H1 (cell line): ENCODE measurements at regions not wholly inside any gene's neighbourhood (a gene's known extent, or its start where the extent isn't known, plus 50 kb on each side); places are given as distances from the start of the nearest gene placed in this dataset.

Experiments
- CTCF ChIA-PET: fragments of 300-600 bp; sonication (Branson Sonifier 250); formaldehyde crosslinking; loops from one replicate; lab custom pipeline; 2021; ENCODE audit not compliant: partially characterized antibody; lab: Charles Lee
- POLR2A ChIA-PET: fragments of 300-600 bp; sonication (Branson Sonifier 250); formaldehyde crosslinking; loops from one replicate; lab custom pipeline; 2021; ENCODE audit warnings: inconsistent platforms; ENCODE audit not compliant: partially characterized antibody; lab: Charles Lee
- DNase-seq, 2 experiments: peaks; one replicate each; pipeline versions ENCODE4 v3.0.0 to v3.0.0-alpha.2; 2010 to 2022; ENCODE audit warnings: low spot score in 2 of 2, low read depth in 1 of 2, mixed read lengths in 1 of 2
- FAIRE-seq: peaks from 2 replicates; lab custom pipeline; 2011; peaks lifted over from hg19 to GRCh38; lab: Jason Lieb, UNC
- H2AFZ ChIP-seq: 2 replicates; pipeline ENCODE4 v1.8.1; 2012; ENCODE audit warnings: low read length, inconsistent platforms
- H2AK5ac ChIP-seq: 2 replicates; pipeline ENCODE4 v1.6.1; 2013; ENCODE audit warnings: low read depth, low read length
- H2BK120ac ChIP-seq: replicated peaks from 2 replicates; pipeline ENCODE3; 2013; ENCODE audit warnings: low read depth, low read length, inconsistent platforms
- H2BK12ac ChIP-seq: 2 replicates; pipeline ENCODE4 v1.6.1; 2013; ENCODE audit warnings: low read depth, low read length
- H2BK15ac ChIP-seq: 2 replicates; pipeline ENCODE4 v1.6.1; 2013; ENCODE audit warnings: low read length
- H2BK20ac ChIP-seq: 2 replicates; pipeline ENCODE4 v1.6.1; 2013; ENCODE audit warnings: low read length
- H2BK5ac ChIP-seq: 2 replicates; pipeline ENCODE4 v1.6.1; 2013; ENCODE audit warnings: low read depth, low read length
- H3K14ac ChIP-seq: 2 replicates; pipeline ENCODE4 v1.6.1; 2013; ENCODE audit warnings: inconsistent platforms; ENCODE audit not compliant: insufficient read length
- H3K18ac ChIP-seq: 2 replicates; pipeline ENCODE4 v1.6.1; 2013; ENCODE audit warnings: low read length; ENCODE audit errors: extremely low read depth
- H3K23ac ChIP-seq: 2 replicates; pipeline ENCODE4 v1.6.1; 2013; ENCODE audit warnings: inconsistent platforms; ENCODE audit not compliant: insufficient read length
- H3K23me2 ChIP-seq: 2 replicates; pipeline ENCODE4 v1.6.1; 2013; ENCODE audit warnings: low read depth, low read length
- H3K27ac ChIP-seq: 2 replicates; pipeline ENCODE4 v1.6.1; 2011; ENCODE audit warnings: low read depth, low read length, inconsistent platforms
- H3K27me3 ChIP-seq, 4 experiments: replicated peaks in 1 of 4; 1 replicate in 1 of 4; 2 replicates in 3 of 4; pipeline versions ENCODE4 v1.6.1 to v1.8.1; 2011 to 2013; ENCODE audit warnings: low read length in 3 of 4, mild to moderate bottlenecking in 3 of 4, inconsistent platforms in 2 of 4, mixed read lengths in 2 of 4, moderate library complexity in 1 of 4; ENCODE audit not compliant: control insufficient read depth in 3 of 4, insufficient read depth in 3 of 4; ENCODE audit errors: extremely low read depth in 1 of 4
- H3K36me3 ChIP-seq, 4 experiments: 2 replicates each; pipeline versions ENCODE4 v1.6.1 to v1.8.1; 2011 to 2013; ENCODE audit warnings: mild to moderate bottlenecking in 4 of 4, low read length in 3 of 4, moderate library complexity in 2 of 4, control low read depth in 1 of 4, inconsistent platforms in 1 of 4; ENCODE audit not compliant: insufficient read depth in 4 of 4, control insufficient read depth in 2 of 4
- H3K4ac ChIP-seq: replicated peaks from 2 replicates; pipeline ENCODE3; 2013; ENCODE audit warnings: low read length, low read depth, mixed read lengths, inconsistent platforms; ENCODE audit not compliant: insufficient read length
- H3K4me1 ChIP-seq, 4 experiments: replicated peaks in 1 of 4; 1 replicate in 1 of 4; 2 replicates in 3 of 4; pipeline versions ENCODE4 v1.6.1 to v1.8.1; 2011 to 2013; ENCODE audit warnings: low read length in 3 of 4, inconsistent platforms in 2 of 4, mixed read lengths in 1 of 4; ENCODE audit not compliant: insufficient read depth in 4 of 4, control insufficient read depth in 3 of 4
- H3K4me2 ChIP-seq, 2 experiments: 2 replicates each; pipeline versions ENCODE4 v1.6.1 to v1.8.1; 2011 to 2013; ENCODE audit warnings: low read depth in 2 of 2, low read length in 2 of 2, control low read depth in 1 of 2, inconsistent platforms in 1 of 2, mild to moderate bottlenecking in 1 of 2; ENCODE audit not compliant: insufficient read depth in 1 of 2
- H3K4me3 ChIP-seq, 4 experiments: fragments of 200-600, 300-600 bp in 1 of 4; sonication (generic), shearing (Covaris generic), sonication (Bioruptor Twin) in 1 of 4; 2 replicates each; pipeline versions ENCODE4 v1.5.1 to v1.8.1; 2011 to 2016; ENCODE audit warnings: low read length in 4 of 4, low read depth in 3 of 4, control low read depth in 2 of 4, inconsistent platforms in 2 of 4, mild to moderate bottlenecking in 2 of 4, mixed read lengths in 1 of 4, moderate library complexity in 1 of 4; ENCODE audit not compliant: insufficient read depth in 2 of 4; ENCODE audit errors: extremely low read depth in 1 of 4
- H3K56ac ChIP-seq: replicated peaks from 2 replicates; pipeline ENCODE3; 2013; ENCODE audit warnings: low read depth, mild to moderate bottlenecking, mixed read lengths, low read length, inconsistent platforms; ENCODE audit not compliant: insufficient read length
- H3K79me1 ChIP-seq: 2 replicates; pipeline ENCODE4 v1.6.1; 2013; ENCODE audit warnings: low read depth, low read length, control low read depth
- H3K79me2 ChIP-seq, 2 experiments: 2 replicates each; pipeline versions ENCODE4 v1.6.1 to v1.8.1; 2012 to 2013; ENCODE audit warnings: low read length in 2 of 2, mild to moderate bottlenecking in 2 of 2, inconsistent platforms in 1 of 2; ENCODE audit not compliant: insufficient read depth in 2 of 2, control insufficient read depth in 1 of 2
- H3K9ac ChIP-seq, 4 experiments: replicated peaks in 1 of 4; 1 replicate in 1 of 4; 2 replicates in 3 of 4; pipeline versions ENCODE4 v1.6.1 to v1.8.1; 2011 to 2013; ENCODE audit warnings: low read depth in 3 of 4, low read length in 3 of 4, control low read depth in 2 of 4, mild to moderate bottlenecking in 2 of 4, moderate library complexity in 2 of 4, inconsistent platforms in 1 of 4; ENCODE audit errors: extremely low read depth in 1 of 4
- H3K9me3 ChIP-seq, 2 experiments: 2 replicates each; pipeline versions ENCODE4 v1.6.1 to v1.8.1; 2012 to 2013; ENCODE audit warnings: mild to moderate bottlenecking in 2 of 2, moderate library complexity in 2 of 2, control low read depth in 1 of 2, inconsistent platforms in 1 of 2, low read depth in 1 of 2, low read length in 1 of 2, mixed read lengths in 1 of 2; ENCODE audit not compliant: insufficient read depth in 2 of 2
- H4K20me1 ChIP-seq, 2 experiments: replicated peaks in 1 of 2; 2 replicates each; pipeline versions ENCODE3 to v1.8.1; 2011 to 2013; ENCODE audit warnings: inconsistent platforms in 2 of 2, low read length in 2 of 2, mild to moderate bottlenecking in 1 of 2; ENCODE audit not compliant: insufficient read depth in 2 of 2, control insufficient read depth in 1 of 2
- H4K5ac ChIP-seq: 2 replicates; pipeline ENCODE4 v1.6.1; 2013; ENCODE audit warnings: low read length, low read depth, mixed read lengths, inconsistent platforms; ENCODE audit not compliant: insufficient read length
- H4K8ac ChIP-seq: 2 replicates; pipeline ENCODE4 v1.8.0; 2013; ENCODE audit warnings: mild to moderate bottlenecking, moderate library complexity, low read length, inconsistent platforms; ENCODE audit not compliant: insufficient read depth; ENCODE audit errors: extremely low read depth
- H4K91ac ChIP-seq: replicated peaks from 2 replicates; pipeline ENCODE3; 2013; ENCODE audit warnings: low read length, mixed read lengths, inconsistent platforms; ENCODE audit not compliant: insufficient read length
- KDM4A ChIP-seq: IDR thresholded peaks from one replicate; pipeline ENCODE4 v1.7.1; 2012; ENCODE audit warnings: low read depth, mild to moderate bottlenecking, moderate library complexity, low read length, inconsistent platforms; ENCODE audit not compliant: severe bottlenecking
- TCF12 ChIP-seq: IDR thresholded peaks from 2 replicates; pipeline ENCODE4 v1.6.1; 2011; ENCODE audit warnings: low read depth, mild to moderate bottlenecking, low read length
- WGBS, 2 experiments: shearing (Covaris generic) in 1 of 2; methylation state at CpG; one replicate each; pipeline versions ENCODE4 v1.1.6 to v1.1.7; 2013 to 2015; ENCODE audit warnings: low lambda C conversion rate in 2 of 2, mixed read lengths in 2 of 2, inconsistent platforms in 1 of 2, low coverage in 1 of 2, missing lambda C conversion rate in 1 of 2; ENCODE audit not compliant: insufficient replicate concordance in 2 of 2, insufficient coverage in 1 of 2, insufficient read length in 1 of 2; ENCODE audit errors: extremely low coverage in 1 of 2, missing lambda C conversion rate in 1 of 2; 5-methylcytosine and 5-hydroxymethylcytosine counted together
- TF ChIP-seq, protein P1 (sequence below): IDR thresholded peaks from 2 replicates; pipeline ENCODE4 v1.6.1; 2012; ENCODE audit warnings: inconsistent platforms

DNA sequence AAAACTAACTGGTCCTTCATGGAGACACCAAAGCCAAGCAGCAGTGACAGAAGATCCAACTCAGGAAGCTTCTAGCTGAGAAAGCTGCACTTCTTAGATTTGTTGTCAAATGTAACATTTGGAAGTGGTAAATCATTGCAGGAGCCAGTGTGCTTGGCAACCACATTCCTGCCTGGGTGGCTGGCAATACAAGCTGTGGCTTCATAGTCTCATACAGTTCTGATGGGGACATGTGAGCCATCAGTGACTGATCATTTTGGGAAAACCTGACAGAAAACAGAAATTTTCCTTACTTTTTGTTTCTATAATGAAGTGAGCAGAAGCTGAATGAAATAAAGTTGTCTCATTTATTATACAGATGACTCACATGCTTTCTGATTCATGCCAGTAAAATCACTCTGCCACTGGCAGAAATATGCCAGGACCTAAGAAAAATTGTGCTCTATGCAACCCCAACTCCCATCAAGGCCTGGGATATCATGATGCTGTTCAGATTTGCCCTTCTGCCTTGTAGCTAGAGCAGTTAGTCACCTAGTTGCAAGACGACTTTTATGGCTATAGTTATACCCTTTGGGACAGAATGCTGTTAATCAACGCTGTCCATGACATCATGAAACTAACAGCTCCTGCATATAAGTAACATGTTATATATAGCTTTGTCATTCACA, 508.1 kb downstream of the ADCYAP1 start:
- Histone ChIP-seq H3K4me3 (no peak overlapping the region), H3K56ac (no peak overlapping the region), H3K23ac (no peak overlapping the region), H3K9me3 (no peaks in the 10 kb centered on the region), H4K8ac (no peak overlapping the region), H3K14ac (no peak overlapping the region), H3K4ac (no peak overlapping the region), H3K27me3 (no peaks in the 10 kb centered on the region), H4K20me1 (no peaks in the 10 kb centered on the region), H3K4me1 (no peaks in the 10 kb centered on the region), H3K36me3 (no peaks in the 10 kb centered on the region), H2BK20ac (no peak overlapping the region), H4K91ac (no peak overlapping the region), H3K79me1 (no peaks in the 10 kb centered on the region), H3K23me2 (no peaks in the 10 kb centered on the region), H3K4me2 (no peak overlapping the region), H3K27ac (no peak overlapping the region), H2BK5ac (no peak overlapping the region), H3K18ac (no peak overlapping the region), H2BK15ac (no peak overlapping the region), H2BK12ac (no peak overlapping the region), H2BK120ac (no peak overlapping the region), H2AFZ (0 out of 2 replicates have a peak overlapping the region, but pooled peaks have one; percentile 29), H4K5ac (no peak overlapping the region), H3K9ac (no peak overlapping the region), H3K79me2 (no peaks in the 10 kb centered on the region), H2AK5ac (no peak overlapping the region)
- ChIA-PET CTCF (interaction anchor here (1.2 kb wide), 1 partner anchor 58 kb away, joined by 4 read pairs; no protein-coding TSS in a partner anchor), POLR2A (no interaction called here)
- FAIRE-seq, result no peak
- no peak for DNase-seq
- 82% methylated on average over 2 of the region's 2 CpGs; no CpG with 5 or more reads in 1 of the 2 experiments for WGBS, 2 experiments
- no peak for TF ChIP-seq TCF12
- TF ChIP-seq, protein P1, sequence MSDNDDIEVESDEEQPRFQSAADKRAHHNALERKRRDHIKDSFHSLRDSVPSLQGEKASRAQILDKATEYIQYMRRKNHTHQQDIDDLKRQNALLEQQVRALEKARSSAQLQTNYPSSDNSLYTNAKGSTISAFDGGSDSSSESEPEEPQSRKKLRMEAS, result no peak
- TF ChIP-seq KDM4A, result no peak
